ENCODE measurements at regions not wholly inside any gene's neighbourhood (a gene's known extent, or its start where the extent isn't known, plus 50 kb on each side); places are given as distances from the start of the nearest gene placed in this dataset.

DNA sequence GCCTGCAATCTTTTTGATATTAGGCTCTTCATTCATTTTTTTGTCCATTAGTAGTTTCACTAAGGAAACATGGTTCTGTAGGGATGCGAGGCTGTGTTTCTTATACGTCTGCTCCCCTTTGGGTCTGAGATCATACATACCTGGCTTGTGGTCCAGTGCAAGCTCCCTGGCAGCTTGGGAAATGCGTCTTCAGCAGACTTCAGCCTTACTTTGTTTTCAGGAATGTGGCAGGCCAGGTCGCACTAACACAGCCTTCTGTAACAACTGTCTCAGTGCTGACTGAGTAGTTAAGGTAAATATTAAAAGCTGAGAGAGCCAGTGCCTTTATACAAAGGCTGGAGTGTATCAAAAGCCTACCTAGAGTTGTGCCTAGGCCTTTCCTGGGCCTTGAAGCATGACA lies 970.5 kb upstream of the EEF2KMT start:
- DNase-seq (ENCODE audit: low read depth in 2 of 2): no peak

DNA sequence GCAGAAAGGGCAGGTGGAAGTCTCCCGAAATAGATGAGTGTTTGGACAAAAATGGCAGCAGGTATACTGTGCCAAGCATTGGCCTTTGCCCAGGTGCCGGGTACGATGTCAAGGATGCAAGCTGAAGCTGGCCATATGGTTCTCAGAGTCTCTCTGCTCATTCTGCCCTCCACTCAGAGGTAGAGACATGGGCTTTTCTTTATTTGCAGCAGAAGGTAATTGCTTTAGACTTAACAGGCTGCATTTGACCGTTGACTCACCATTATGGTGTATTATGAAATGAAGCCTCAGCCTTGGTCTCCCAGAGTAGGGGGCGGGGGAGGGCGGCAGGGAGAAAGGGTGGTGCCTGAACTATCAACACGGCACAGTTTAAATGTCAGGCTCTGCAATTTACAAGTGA lies 969.1 kb upstream of the EEF2KMT start:
- DNase-seq (ENCODE audit: low read depth in 2 of 2): no peak

DNA sequence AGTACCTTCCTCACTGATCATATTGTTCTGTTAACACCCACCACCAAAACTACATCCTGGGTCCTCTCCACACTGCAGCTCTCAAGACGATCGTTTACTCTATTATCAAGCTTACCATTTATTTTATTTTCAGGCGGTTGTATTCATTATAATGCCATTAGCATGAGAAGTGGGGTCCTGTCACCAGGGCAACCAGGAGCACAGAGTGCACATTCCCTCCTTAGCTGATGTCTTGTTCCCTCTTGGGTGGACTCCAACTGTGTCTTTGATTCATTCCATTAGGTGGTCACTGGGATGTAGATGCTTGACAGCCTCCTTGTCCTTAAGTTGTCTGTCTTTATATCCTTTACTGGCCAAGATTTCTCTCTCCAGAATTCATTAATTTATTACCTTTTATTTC lies 965.9 kb upstream of the EEF2KMT start:
- no peak for DNase-seq (ENCODE audit: low read depth in 2 of 2)

DNA sequence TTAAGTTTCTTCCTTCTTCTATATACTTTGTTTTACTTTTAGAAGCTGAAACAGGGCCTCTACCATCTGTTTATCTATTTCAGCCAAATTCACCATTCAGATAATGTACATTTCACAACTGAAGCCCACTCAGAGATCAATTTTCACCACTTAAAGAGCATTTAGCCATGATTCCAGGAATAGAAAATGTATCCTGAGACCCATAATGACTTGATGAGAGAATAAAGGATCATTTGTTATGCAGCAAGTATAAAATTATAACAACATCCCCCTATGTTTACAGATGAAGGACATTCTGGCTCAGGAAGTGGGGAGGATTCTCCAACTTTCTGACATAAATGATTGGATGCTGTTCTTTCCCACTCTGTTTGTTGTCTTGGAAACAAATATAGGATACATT lies 962.1 kb upstream of the EEF2KMT start:
- no peak for DNase-seq (ENCODE audit: low read depth in 2 of 2)

DNA sequence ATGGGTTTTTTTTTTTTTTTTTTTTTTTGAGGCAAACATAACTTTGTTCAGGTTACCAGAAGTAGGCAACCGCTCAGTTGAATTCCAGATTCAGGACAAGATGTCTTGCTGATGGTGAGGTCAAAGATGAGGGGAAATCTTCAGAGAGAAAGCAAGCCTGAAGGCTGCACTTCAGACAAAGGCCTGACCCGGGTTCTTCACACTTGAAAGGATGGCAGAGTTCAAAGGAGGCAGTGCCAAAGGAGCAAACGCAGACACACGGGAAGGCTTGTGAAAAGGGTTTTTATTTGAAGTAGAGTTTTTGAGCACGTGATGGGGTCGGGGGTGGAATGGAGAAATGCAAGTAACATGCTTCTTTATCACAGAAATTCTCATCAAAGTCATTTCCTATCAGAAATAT lies 960.2 kb upstream of the EEF2KMT start:
- DNase-seq (ENCODE audit: low read depth in 2 of 2): no peak

DNA sequence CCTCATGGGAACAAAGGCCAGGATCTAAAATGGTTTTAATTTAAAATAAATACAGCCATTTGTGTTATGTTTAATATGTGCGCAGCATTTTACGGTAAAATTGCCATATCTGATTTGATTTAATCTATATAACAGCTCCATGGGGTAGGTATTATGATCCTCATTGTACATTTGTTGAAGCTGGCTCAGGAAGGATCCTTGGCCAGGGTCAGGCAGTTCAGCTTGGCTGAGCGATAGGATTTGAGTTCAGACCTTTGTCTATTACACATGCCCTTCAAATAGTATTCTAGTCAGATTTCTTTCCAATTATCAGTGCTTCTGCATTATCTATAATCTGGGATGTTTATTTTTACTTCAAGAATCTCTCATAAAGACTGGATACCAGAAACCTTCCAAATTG lies 950.4 kb upstream of the EEF2KMT start:
- no peak for DNase-seq (ENCODE audit: low read depth in 2 of 2)

DNA sequence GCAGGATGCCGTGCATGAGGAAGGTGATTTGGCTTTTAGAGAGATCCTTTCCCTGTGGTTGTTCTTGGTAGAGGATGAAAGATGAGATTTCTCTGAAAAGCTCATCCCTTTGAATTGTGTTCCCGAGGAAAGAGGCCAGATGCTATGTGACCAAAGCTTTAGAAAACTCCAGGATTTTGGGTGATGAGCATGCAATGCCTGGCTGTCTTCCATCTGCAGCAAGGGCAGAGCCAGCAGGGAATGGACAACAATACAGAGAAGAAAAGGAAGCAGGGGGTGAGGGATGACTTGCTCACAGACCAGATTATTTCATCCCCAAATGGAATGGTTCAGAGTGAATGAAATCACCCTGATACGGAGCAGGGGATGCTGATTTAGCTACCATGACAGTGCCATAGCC lies 949.7 kb upstream of the EEF2KMT start:
- no peak for DNase-seq (ENCODE audit: low read depth in 2 of 2)

DNA sequence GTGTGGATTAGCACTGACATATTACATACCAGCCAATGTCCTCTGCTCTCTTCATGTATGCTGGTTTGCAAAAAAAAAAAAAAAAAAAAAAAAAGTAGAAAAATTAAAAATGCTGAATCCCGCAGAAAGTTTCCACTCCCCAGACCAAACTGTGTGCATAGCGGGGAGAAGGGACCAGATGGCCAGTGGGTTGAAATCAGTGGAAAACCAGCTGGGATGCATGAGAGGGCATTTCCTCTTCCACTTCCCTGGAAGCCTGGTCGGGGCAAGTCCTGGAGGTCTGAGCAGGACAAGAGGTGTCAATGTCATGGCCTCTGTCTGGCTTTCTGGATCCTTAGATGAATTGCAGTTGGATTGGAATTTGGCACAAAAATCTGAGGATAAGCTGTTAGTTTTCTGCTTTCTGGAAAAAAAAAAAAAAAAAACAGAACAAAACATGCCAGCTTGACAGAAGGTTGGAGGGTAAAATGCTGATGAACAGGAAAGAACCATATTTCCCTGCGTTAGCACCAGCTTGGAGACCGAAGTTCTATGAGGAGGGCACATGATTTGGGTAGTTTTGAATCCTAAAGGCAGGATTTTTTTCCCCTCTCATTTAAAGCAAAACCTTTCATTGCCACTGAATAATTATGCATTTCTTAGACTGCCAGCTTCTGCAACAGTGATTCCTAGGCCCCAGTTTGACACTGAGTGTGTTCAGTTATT lies 941.5 kb upstream of the EEF2KMT start:
- DNase-seq (ENCODE audit: low read depth in 2 of 2): no peak

DNA sequence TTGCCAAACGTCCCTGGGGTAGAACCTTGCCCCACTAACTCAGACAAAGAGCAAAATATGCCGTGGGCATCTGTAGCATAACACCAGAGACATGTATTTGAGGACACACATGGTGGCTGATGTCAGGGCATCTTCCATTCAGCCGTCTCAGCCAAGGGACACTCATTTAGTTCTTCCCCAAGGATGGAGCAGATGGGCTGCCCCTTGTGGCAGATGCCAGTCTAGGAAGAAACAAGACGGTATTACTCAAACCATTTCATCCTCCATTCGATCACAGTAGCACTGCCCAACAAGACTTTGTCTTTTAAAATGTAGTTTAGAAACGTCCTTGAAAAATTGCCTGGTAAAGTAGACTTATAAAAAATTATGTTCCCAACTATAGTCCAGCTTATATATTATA lies 937.6 kb upstream of the EEF2KMT start:
- DNase-seq (ENCODE audit: low read depth in 2 of 2): no peak

DNA sequence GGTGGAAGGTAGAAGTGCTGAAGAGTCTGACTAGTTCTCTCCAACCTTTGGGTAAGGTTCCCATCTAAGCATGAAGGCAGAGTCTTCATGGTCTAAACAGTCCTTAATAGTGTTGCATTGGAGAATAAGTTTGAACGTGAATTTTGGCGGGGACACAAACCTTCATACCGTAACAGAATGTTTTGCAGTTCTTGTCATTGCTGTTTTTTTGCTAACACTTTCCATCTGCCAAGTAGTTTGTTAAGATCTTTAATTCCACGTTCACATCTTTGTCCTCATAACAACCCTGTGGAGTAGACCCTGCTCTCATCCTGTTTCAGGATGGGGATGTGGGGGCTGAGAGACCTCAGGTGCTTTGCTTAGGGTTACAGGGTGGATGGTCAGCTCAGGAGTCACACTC lies 936.9 kb upstream of the EEF2KMT start:
- DNase-seq (ENCODE audit: low read depth in 2 of 2): no peak

DNA sequence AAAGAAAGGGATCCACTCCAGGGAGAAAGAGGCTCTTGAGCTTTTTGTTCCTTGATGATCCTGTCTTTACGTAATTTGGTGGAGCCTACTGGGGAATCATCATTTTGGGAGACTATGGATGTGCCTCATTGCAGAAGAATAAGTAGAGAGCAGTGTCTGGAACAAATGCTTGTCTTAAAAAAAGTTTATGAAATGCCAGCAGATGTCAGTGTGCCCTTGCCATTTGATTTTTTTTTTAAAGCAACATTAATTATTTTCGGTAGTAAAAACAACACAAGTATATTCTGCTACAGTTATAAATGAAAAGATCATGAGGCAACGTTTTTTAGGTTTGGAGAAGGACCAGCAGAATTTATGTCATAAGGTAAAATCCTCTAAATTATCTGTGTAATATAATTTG lies 934.8 kb upstream of the EEF2KMT start:
- DNase-seq (ENCODE audit: low read depth in 2 of 2): no peak

DNA sequence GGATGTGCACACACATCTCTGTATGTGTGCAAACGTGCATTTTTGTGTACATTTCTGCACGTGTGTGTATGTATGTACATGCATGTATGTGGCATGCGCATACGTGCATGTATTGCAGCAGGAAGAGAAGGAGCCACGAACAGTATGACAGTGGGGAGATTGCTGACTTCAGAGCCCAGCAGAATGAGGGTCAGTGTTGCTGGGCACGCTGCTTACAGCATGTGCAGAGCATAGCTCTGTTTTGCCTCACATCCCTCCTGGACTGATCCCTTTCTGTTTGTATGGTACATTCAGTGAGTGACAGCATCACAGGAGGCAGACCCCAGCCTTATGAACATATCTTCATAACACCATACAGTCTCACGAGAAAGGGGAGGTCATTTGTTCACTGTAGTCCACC lies 934.0 kb upstream of the EEF2KMT start:
- no peak for DNase-seq (ENCODE audit: low read depth in 2 of 2)

DNA sequence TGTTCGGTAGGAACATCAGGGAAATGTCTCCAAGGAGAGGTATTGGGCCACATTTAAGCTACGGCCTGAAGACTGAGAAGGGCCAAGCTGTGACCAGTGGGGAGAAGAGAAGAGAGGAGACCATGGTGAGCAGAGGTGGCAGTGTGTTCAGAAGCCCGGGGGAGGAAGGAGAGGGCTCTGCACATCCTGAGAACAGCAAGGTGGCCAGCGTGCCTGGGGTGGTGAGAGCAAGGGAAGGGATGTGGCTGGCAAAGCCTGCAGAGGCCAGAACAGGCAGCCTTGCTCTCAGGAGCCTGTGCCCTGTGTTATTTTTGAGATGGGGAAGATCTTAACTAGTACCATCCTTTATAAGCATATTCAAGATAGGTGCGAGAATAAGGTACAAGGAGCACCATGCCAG lies 933.5 kb upstream of the EEF2KMT start:
- DNase-seq (ENCODE audit: low read depth in 2 of 2): no peak

DNA sequence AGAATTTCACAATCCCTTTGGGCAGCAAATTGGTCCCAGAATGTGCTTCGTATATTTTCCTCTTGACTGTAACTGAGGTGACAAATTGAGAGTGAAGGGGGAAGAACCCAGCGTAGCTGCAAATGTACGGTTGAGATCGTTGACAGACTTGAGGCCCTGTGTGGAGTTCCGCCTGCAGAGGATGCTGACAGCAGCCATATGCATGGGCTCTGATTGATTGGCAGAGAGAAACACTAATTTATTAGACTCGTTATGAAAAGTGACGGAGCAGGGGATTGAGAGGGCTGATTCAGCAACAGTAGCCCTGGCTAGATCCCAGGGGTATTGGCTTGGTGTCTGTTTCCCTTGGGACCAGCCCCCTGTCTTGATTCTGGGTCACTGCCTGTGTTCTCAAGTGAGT lies 930.1 kb upstream of the EEF2KMT start:
- no peak for DNase-seq (ENCODE audit: low read depth in 2 of 2)

DNA sequence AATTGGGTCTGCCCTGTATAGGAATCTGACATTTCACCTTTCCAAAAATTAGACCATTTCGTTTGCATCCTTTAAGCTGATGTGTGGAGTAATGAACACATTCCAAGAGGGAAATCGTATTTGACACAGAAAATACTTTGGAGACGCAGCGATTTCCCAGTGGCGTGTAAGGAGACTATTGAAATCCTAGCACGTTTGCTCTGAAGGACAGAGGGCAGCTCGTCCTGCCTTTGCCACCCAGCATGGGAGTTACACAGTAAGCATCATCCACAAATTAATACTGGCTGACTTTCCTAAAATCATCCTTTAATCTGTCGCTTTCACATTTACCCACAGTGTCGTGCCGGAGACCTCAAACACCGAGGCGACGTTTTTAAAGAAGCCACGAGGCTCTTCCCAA lies 925.9 kb upstream of the EEF2KMT start:
- no peak for DNase-seq (ENCODE audit: low read depth in 2 of 2)

DNA sequence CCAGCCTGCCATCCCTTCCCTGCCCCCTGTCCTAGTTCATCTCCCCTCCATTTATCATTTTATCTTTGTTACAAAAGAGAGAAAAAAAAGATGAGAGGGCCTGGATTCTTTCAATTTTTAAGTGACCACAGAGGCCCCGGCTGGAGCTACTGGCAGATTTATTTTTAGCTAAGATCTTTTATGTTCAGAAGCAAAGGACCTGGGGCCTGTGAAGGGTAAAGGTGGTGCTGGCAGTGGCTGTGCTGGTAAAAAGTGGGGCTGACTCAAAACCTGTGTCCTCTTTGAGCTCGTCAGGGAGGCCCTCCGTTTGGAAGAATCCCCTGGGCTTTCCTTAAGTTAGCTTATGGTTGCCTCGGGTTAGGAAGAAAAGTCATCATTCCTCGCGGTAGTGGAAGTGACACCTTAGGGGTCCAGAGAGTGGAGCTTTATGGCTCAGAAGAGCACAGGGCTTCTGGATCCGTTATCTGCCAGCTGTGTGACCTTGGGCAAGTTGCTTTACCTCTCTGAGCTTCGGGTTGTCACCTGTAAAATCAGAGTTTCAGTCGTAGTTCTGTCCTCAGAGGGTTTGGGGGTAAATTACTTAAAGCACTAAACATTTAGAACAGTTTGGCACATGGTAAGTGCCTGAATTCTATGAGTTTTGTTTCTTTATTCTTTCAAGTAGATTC lies 923.8 kb upstream of the EEF2KMT start:
- no peak for DNase-seq (ENCODE audit: low read depth in 2 of 2)

DNA sequence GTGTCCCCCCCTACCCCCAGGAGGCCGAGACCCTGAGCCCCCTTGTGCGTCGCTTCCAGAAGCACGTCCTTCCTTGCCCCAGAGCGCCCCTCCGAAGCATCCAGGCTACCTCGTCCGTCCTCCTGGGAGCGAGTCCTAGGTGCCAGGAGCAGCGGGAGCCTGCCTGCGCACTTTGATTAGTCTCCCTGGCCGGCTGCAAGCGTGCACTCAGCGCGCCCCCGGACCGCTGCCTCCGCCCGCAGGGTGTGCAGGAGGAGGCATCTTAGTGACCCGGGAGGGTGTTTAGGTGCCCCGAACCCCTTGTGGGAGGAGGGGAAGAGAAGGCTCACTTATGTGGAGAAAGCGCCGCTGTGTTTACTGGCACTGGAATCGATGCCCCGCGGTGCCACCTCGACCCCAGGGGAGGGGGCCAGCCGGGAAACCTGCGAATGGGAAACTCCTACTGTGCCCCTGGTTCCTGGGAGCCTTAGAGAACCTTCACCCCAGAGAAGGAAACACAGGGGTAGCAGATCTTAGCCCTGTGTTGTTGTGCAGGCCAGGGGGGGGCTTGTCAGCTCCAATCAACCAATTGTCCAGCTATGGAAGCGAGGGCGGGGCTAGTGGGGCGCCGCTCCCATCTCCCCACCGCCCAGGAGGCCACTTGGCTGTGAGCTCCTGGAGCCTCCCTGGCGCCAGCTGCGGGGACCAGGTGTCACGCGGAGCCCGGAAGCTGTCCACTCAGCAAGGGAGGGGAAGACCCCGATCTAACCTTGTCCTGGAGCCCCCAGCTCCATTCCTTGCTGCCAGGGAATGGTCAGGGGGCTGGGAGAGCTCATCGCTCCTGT lies 922.8 kb upstream of the EEF2KMT start:
- no peak for DNase-seq (ENCODE audit: low read depth in 2 of 2)

DNA sequence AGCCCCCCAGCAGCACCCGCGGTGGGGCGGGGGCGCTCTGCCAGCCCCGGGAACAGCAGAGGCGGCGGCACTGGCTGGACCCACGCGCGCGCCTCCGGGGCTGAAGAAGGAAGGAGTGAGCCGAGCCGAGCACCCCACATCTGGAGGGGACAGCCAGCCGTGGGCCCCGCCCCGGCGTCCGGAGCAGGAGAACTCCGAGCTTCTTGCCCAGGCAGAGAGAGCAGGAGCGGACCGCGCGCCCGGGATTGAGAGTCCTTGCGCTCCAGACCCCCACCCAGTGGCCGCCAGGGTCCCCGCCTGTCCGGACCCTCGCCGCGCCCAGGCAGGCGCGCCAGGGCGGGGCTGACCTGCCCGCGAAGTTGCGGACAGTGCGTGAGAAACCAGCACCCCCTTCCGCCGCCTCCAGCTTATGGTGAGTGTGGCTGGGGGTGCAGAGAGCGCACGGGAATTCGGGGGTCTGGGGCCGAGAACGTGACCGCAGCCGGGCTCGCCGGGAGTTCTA lies 921.9 kb upstream of the EEF2KMT start:
- no peak for DNase-seq (ENCODE audit: low read depth in 2 of 2)

DNA sequence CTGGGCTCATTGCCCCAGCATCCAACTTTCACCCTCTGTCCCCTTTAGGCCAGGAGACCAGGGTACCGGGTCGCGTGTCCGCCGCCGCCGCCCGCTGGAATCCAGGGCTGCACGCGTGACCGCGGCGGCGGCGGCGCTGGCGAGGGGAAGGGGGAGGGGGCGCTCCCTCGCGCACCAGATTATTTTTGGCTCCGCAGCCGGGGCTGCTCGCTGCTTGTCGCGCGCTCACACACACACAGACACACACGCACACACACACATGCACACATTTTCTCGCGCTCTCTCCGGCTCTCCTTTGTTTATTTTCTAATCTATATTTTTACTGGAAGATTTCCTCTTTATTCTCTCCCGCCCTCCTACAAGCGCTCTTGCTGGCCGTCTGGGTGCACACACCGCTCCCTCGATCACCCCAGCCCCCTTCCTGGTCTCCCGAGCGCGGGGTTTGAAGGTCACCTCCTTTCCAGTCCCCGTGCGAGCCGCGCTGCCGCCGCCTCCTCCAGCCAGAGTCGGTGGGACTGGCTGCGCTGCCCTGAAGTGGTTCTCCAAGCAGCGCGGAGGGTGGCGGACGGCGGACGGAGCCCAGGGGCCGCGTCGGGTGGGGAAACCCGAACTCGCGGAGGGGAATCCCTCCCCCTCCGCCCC lies 921.4 kb upstream of the EEF2KMT start:
- DNase-seq (ENCODE audit: low read depth in 2 of 2): no peak

DNA sequence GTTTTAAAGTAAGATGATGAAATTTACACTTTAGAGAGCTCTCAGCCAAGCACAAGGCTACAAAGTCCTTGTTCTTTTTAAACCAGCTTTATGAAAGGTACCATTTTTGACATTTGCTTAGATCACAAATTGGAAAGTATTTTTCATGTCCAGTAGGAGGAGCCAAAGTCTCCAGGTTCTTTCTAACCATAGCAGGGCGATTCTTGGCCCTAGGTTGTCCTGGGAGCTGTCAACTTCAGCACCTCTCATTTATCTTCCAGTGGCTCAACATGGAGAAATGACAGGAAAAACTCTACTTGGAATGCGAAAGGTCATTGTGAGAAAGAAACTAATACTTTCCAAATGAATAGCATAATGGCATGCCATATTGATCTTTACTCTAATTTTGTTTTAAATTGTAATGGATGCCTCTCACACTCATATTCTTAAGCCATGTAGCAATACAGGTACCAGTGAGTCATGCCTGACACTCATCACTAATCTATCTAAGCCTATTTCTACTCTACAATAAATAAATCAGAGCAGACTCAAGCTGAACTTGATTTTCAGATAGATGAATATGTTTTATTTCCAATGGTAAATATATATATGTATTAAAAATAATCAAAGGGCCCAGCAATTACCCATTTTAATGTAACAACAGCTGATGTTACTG lies 919.1 kb upstream of the EEF2KMT start:
- DNase-seq (ENCODE audit: low read depth in 2 of 2): no peak

DNA sequence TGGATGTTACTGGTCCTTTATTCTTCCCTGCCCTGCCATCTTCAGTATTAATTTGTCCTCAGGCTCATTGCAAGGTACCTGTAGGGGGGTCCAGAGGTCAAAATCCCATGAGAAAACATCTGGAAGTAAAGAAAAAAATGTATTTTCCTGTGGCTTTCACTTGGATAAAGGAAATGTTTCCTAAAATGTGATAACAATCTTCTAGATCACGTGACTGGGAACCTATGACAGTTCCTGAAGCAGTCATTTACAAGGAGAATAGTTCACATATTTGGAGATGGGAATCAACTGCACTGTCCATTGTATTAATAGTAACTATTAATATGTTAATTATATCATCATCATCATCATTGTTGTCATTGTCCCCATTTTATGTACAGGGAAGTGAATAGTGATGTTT lies 915.1 kb upstream of the EEF2KMT start:
- DNase-seq (ENCODE audit: low read depth in 2 of 2): no peak

DNA sequence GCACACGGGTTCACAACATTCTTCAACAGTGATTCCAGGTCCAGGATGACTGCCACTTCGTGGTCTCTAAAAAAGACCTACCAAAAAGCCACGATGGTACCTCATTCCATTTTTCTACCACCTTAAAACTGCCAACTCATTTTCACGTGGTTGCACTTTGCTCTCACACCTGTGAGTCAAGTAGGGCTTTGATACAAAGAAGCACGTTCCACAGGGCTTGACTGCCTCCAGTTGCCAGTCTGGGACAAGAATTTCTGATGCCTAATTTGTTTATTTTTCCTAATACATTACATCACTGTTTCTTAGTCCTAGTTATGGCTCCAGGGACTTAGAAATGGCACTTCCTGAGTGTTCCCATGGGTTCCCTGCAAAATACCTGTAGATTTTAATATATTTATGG lies 911.6 kb upstream of the EEF2KMT start:
- no peak for DNase-seq (ENCODE audit: low read depth in 2 of 2)

Data from stimulated activated CD8-positive, alpha-beta memory T cell treated with anti-CD3 and anti-CD28 coated beads, Interleukin-15, amount 100 ng/mL, for 4 hours (primary cell).